BLaER1 (cell line): ENCODE measurements at regions not wholly inside any gene's neighbourhood (a gene's known extent, or its start where the extent isn't known, plus 50 kb on each side); places are given as distances from the start of the nearest gene placed in this dataset.
"Not testable (repeated sequence)": the region's sequence is repeated elsewhere in the genome, so short reads cannot be mapped to it uniquely, and the experiment has no call there.

Experiments used
- H3K27ac ChIP-seq: shearing (Covaris generic); formaldehyde crosslinking; 2 replicates; pipeline ENCODE4 v1.8.1; 2022
- H3K27me3 ChIP-seq: shearing (Covaris generic); formaldehyde crosslinking; 2 replicates; pipeline ENCODE4 v1.8.1; 2022
- H3K36me3 ChIP-seq: shearing (Covaris generic); formaldehyde crosslinking; 2 replicates; pipeline ENCODE4 v1.8.1; 2022
- H3K4me1 ChIP-seq: shearing (Covaris generic); formaldehyde crosslinking; 2 replicates; pipeline ENCODE4 v1.8.1; 2022
- H3K4me2 ChIP-seq: shearing (Covaris generic); formaldehyde crosslinking; 2 replicates; pipeline ENCODE4 v1.8.1; 2022
- H3K4me3 ChIP-seq: shearing (Covaris generic); formaldehyde crosslinking; 2 replicates; pipeline ENCODE4 v1.8.1; 2022
- H3K9ac ChIP-seq: shearing (Covaris generic); formaldehyde crosslinking; 2 replicates; pipeline ENCODE4 v1.8.1; 2022
- H3K9me3 ChIP-seq: shearing (Covaris generic); formaldehyde crosslinking; 2 replicates; pipeline ENCODE4 v1.8.1; 2022
- H4K20me1 ChIP-seq: shearing (Covaris generic); formaldehyde crosslinking; 2 replicates; pipeline ENCODE4 v1.8.1; 2022
- Cebpa-rat ChIP-seq: shearing (Covaris generic); IDR thresholded peaks from 2 replicates; pipeline ENCODE4 v1.8.1; 2022

DNA sequence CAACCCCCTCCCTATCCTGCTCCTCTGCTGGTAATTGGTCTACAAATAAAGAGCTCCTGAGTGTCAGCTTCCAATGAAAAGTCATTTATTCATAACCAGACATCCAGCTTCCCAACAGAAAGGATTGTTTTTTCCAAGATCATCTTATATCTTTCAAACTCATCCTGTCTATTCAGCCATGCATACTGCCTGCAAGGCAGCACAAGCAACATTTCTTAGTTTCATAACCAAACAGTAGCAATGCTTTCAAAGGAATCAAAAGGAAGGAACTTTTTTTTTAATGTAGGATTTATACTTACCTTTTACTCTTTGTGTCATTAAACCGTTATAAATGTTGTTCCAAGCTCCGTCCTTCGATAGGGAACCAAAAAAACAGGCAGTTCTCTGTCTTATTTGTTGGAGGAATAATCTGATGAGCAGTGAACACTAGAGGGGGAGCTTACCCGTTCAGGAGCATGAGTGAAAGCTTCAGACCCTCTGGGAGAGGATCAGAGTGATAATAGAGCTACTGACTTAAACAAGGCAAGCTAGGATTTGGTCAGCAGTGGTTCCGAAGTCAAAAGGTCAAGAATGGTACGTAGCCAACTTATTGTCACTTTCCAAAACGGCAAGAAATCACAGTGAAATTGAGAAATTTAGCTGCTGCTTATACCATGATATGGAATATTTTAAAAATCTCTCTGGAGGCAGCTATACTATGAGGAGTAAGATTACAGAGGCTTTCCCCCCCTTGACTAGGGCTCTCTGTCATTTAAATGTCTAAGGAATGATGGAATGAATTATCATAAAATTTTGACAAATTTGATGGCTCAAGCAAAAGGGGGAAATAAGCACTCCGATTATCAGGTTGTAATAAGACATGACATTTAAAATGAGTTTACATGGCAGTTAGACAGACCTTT lies 892.9 kb downstream of the NR2F1-AS1 start:
- Histone ChIP-seq H3K27me3 (no peaks in the 10 kb centered on the region), H3K9ac (no peak overlapping the region), H4K20me1 (no peaks in the 10 kb centered on the region), H3K4me3 (no peak overlapping the region), H3K4me1 (no peaks in the 10 kb centered on the region), H3K9me3 (no peaks in the 10 kb centered on the region), H3K4me2 (no peak overlapping the region), H3K36me3 (no peaks in the 10 kb centered on the region), H3K27ac (no peak overlapping the region)
- no peak for TF ChIP-seq Cebpa-rat

- no peaks in the 10 kb centered on the region for H3K36me3 ChIP-seq
- H4K20me1 ChIP-seq = no peaks in the 10 kb centered on the region
- H3K9me3 ChIP-seq = no peaks in the 10 kb centered on the region
- H3K4me2 ChIP-seq = no peak overlapping the region
- no peak for TF ChIP-seq Cebpa-rat
- no peak overlapping the region for H3K27ac ChIP-seq
- H3K9ac ChIP-seq = no peak overlapping the region
- no peaks in the 10 kb centered on the region for H3K4me1 ChIP-seq
- no peak overlapping the region for H3K4me3 ChIP-seq
- H3K27me3 ChIP-seq = no peaks in the 10 kb centered on the region
Measured at GRCh38 chr5:92678640-92679039, 902.4 kb downstream of the NR2F1-AS1 start.

GRCh38 chr5:92676215-92677165 lies 904.5 kb downstream of the NR2F1-AS1 start:
- Histone ChIP-seq H3K27me3 (no peaks in the 10 kb centered on the region), H4K20me1 (no peaks in the 10 kb centered on the region), H3K9me3 (no peaks in the 10 kb centered on the region), H3K4me3 (no peak overlapping the region), H3K36me3 (no peaks in the 10 kb centered on the region), H3K4me2 (no peak overlapping the region), H3K27ac (no peak overlapping the region), H3K4me1 (no peaks in the 10 kb centered on the region), H3K9ac (no peak overlapping the region)
- TF ChIP-seq Cebpa-rat = no peak

- H4K20me1 ChIP-seq = no peaks in the 10 kb centered on the region
- H3K27me3 ChIP-seq = no peaks in the 10 kb centered on the region
- H3K4me1 ChIP-seq = no peaks in the 10 kb centered on the region
- no peak overlapping the region for H3K4me2 ChIP-seq
- TF ChIP-seq Cebpa-rat = no peak
- H3K27ac ChIP-seq = no peak overlapping the region
- no peak overlapping the region for H3K9ac ChIP-seq
- no peaks in the 10 kb centered on the region for H3K9me3 ChIP-seq
- H3K36me3 ChIP-seq = no peaks in the 10 kb centered on the region
- no peak overlapping the region for H3K4me3 ChIP-seq
Measured at GRCh38 chr5:92674321-92674720, 906.7 kb downstream of the NR2F1-AS1 start.

DNA sequence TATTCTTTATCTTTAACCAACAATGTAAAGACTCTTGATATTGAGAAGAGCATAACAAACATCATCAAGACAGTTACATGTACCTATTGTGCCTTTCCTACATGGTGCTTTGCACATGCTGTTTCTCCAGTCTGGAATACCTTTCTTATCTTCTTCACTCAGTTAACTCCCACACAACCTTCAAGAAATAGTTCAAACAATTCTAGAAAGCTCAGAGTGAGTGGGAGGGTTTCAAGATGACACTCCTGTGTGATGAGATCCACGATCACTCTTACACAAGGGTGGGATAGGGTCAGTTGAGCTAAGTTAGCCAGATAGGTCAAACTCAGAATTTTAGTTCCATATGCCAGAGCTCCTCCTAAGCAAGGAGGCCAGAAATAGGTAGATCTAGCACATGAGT lies 915.5 kb downstream of the NR2F1-AS1 start:
- no peak overlapping the region for H3K9ac ChIP-seq

GRCh38 chr5:92662741-92663140 lies 918.3 kb downstream of the NR2F1-AS1 start:
- Histone ChIP-seq H3K4me1 (no peaks in the 10 kb centered on the region), H3K4me3 (no peak overlapping the region), H3K27me3 (no peaks in the 10 kb centered on the region), H3K9me3 (no peaks in the 10 kb centered on the region), H3K4me2 (no peak overlapping the region), H3K36me3 (no peaks in the 10 kb centered on the region), H3K9ac (no peak overlapping the region), H3K27ac (no peak overlapping the region), H4K20me1 (no peaks in the 10 kb centered on the region)
- TF ChIP-seq Cebpa-rat = no peak

More for the DNA sequence above, 915.5 kb downstream of the NR2F1-AS1 start:
- no peaks in the 10 kb centered on the region for H3K36me3 ChIP-seq
- no peaks in the 10 kb centered on the region for H3K4me1 ChIP-seq
- H4K20me1 ChIP-seq = no peaks in the 10 kb centered on the region
- H3K4me2 ChIP-seq = no peak overlapping the region
- H3K27me3 ChIP-seq = no peaks in the 10 kb centered on the region
- TF ChIP-seq Cebpa-rat = no peak
- no peak overlapping the region for H3K27ac ChIP-seq
- no peaks in the 10 kb centered on the region for H3K9me3 ChIP-seq
- no peak overlapping the region for H3K4me3 ChIP-seq

GRCh38 chr5:92659246-92659645 lies 921.8 kb downstream of the NR2F1-AS1 start:
- no peaks in the 10 kb centered on the region for H4K20me1 ChIP-seq
- no peak for TF ChIP-seq Cebpa-rat
- no peaks in the 10 kb centered on the region for H3K27me3 ChIP-seq
- H3K27ac ChIP-seq = no peak overlapping the region
- no peak overlapping the region for H3K4me2 ChIP-seq
- no peaks in the 10 kb centered on the region for H3K9me3 ChIP-seq
- no peaks in the 10 kb centered on the region for H3K4me1 ChIP-seq
- no peaks in the 10 kb centered on the region for H3K36me3 ChIP-seq
- H3K4me3 ChIP-seq = no peak overlapping the region
- no peak overlapping the region for H3K9ac ChIP-seq

GRCh38 chr5:92654601-92655000 lies 926.4 kb downstream of the NR2F1-AS1 start:
- H3K27me3 ChIP-seq, H3K4me3 ChIP-seq, H4K20me1 ChIP-seq, H3K4me1 ChIP-seq, H3K27ac ChIP-seq, H3K4me2 ChIP-seq, H3K9me3 ChIP-seq, H3K36me3 ChIP-seq, H3K9ac ChIP-seq: not testable (repeated sequence)

DNA sequence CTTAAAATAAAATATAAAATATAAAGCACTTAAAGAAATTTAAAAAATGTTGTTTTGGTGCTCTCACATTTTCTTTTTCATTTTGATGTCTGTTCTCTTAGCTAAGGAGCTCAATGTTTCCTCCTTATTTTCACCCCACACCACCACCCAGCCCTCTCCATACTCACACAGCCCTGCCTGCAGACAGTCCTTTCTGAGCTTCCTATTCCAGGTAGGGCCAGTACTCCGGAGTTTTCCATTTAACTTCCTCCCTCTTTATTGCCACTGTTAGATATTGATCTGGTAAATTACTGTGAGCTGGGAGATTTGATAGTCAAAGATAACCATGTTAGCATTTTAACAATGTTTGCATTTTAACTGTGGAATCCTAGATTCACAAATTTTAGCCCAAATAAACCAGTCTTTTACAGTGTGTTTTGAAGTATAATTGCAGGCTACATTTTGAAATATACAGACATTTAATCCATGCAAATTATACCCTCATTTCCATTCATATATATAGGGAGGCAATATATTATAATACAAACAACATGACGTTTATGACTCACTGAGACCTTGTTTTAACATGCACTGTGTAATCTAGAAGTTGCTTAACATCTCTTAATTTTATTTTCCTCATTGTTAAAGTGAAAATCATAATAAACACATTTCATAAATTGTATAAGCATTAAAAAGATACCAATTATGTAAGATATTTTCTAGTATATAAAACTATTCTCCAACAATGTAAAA lies 927.1 kb downstream of the NR2F1-AS1 start:
- Histone ChIP-seq H3K27ac (no peak overlapping the region), H4K20me1 (no peaks in the 10 kb centered on the region), H3K9ac (no peak overlapping the region), H3K4me2 (no peak overlapping the region), H3K27me3 (no peaks in the 10 kb centered on the region), H3K36me3 (no peaks in the 10 kb centered on the region), H3K4me1 (no peaks in the 10 kb centered on the region), H3K4me3 (no peak overlapping the region), H3K9me3 (no peaks in the 10 kb centered on the region)
- TF ChIP-seq Cebpa-rat = no peak
